ENCODE measurements at regions not wholly inside any gene's neighbourhood (a gene's known extent, or its start where the extent isn't known, plus 50 kb on each side); places are given as distances from the start of the nearest gene placed in this dataset.

GRCh38 chr3:20645340-20645739 is 459.3 kb upstream of the SGO1 start:
- TF ChIP-seq CTCF (IDR thresholded peaks at IDR 0.05) (no peak), AR (CRISPR knock-in tag; IDR thresholded peaks at IDR 0.05) (no peak), NR1H2 (CRISPR knock-in tag; IDR thresholded peaks at IDR 0.05) (no peak), JUN (CRISPR knock-in tag; IDR thresholded peaks at IDR 0.05) (no peak), SP1 (CRISPR knock-in tag; conservative IDR thresholded peaks at IDR 0.05) (no peak), RELA (CRISPR knock-in tag; IDR thresholded peaks at IDR 0.05; ENCODE audit: borderline replicate concordance) (no peak), KAT7 (CRISPR knock-in tag; IDR thresholded peaks at IDR 0.05; ENCODE audit: borderline replicate concordance) (no peak)
- TF ChIP-seq, protein P1, sequence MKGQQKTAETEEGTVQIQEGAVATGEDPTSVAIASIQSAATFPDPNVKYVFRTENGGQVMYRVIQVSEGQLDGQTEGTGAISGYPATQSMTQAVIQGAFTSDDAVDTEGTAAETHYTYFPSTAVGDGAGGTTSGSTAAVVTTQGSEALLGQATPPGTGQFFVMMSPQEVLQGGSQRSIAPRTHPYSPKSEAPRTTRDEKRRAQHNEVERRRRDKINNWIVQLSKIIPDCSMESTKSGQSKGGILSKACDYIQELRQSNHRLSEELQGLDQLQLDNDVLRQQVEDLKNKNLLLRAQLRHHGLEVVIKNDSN (CRISPR knock-in tag; IDR thresholded peaks at IDR 0.05), result no peak
- TF ChIP-seq, protein P2, sequence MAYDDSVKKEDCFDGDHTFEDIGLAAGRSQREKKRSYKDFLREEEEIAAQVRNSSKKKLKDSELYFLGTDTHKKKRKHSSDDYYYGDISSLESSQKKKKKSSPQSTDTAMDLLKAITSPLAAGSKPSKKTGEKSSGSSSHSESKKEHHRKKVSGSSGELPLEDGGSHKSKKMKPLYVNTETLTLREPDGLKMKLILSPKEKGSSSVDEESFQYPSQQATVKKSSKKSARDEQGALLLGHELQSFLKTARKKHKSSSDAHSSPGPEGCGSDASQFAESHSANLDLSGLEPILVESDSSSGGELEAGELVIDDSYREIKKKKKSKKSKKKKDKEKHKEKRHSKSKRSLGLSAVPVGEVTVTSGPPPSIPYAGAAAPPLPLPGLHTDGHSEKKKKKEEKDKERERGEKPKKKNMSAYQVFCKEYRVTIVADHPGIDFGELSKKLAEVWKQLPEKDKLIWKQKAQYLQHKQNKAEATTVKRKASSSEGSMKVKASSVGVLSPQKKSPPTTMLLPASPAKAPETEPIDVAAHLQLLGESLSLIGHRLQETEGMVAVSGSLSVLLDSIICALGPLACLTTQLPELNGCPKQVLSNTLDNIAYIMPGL (CRISPR knock-in tag; IDR thresholded peaks at IDR 0.05), result no peak
